Endothelial cell of umbilical vein (primary cell): ENCODE measurements at regions not wholly inside any gene's neighbourhood (a gene's known extent, or its start where the extent isn't known, plus 50 kb on each side); places are given as distances from the start of the nearest gene placed in this dataset.

ENCODE experiments used
- POLR2A ChIP-seq: IDR thresholded peaks from 2 replicates; pipeline ENCODE4 v1.6.1; 2012; ENCODE audit warnings: low read depth, mild to moderate bottlenecking, control low read depth, low read length
- POLR2AphosphoS5 ChIP-seq: IDR thresholded peaks from 2 replicates; pipeline ENCODE4 v1.6.1; 2012; ENCODE audit warnings: low read depth, mild to moderate bottlenecking, control low read depth, low read length, moderate library complexity; ENCODE audit not compliant: insufficient read depth
- TF ChIP-seq, protein P1 (sequence below), 2 donors: IDR thresholded peaks; 1 replicate in 1 of 2; 2 replicates in 1 of 2; pipeline ENCODE4 v1.5.1; 2011; ENCODE audit warnings: low read length in 2 of 2, mild to moderate bottlenecking in 2 of 2, moderate library complexity in 2 of 2, control low read depth in 1 of 2, inconsistent platforms in 1 of 2, low read depth in 1 of 2; ENCODE audit not compliant: insufficient read depth in 1 of 2; ENCODE audit errors: extremely low read depth in 1 of 2

DNA sequence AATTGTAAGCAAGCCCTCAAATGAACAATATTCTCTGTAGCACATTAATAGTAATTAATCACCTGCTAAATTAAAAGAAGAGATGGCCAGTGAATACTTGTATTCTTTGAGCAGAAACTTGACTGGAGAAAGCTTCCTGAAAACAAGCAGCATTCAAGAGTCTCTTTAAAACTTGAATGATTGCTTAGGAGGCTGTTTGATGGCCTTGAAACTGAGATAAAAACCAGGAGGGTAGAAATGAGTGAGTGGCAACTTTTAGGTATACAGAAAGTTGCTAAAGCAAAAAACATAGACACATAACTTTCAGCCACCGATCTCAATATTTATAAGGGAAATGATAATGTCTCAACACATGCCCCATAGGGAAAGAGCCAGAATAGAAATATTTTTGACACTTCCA is 234.8 kb upstream of the FMN2 start:
- TF ChIP-seq POLR2A (no peak), POLR2AphosphoS5 (no peak)
- TF ChIP-seq, protein P1, sequence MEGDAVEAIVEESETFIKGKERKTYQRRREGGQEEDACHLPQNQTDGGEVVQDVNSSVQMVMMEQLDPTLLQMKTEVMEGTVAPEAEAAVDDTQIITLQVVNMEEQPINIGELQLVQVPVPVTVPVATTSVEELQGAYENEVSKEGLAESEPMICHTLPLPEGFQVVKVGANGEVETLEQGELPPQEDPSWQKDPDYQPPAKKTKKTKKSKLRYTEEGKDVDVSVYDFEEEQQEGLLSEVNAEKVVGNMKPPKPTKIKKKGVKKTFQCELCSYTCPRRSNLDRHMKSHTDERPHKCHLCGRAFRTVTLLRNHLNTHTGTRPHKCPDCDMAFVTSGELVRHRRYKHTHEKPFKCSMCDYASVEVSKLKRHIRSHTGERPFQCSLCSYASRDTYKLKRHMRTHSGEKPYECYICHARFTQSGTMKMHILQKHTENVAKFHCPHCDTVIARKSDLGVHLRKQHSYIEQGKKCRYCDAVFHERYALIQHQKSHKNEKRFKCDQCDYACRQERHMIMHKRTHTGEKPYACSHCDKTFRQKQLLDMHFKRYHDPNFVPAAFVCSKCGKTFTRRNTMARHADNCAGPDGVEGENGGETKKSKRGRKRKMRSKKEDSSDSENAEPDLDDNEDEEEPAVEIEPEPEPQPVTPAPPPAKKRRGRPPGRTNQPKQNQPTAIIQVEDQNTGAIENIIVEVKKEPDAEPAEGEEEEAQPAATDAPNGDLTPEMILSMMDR (IDR thresholded peaks at IDR 0.05; ENCODE audit: extremely low read depth in 1 of 2, insufficient read depth in 1 of 2, low read depth in 1 of 2, low read length in 2 of 2) = no peak
